LNCaP clone FGC (cell line): ENCODE measurements at regions not wholly inside any gene's neighbourhood (a gene's known extent, or its start where the extent isn't known, plus 50 kb on each side); places are given as distances from the start of the nearest gene placed in this dataset.

Experiments
- DNase-seq: peaks from one replicate; pipeline ENCODE4 v3.0.0-alpha.2; 2011; ENCODE audit warnings: low read depth
- H3K4me3 ChIP-seq: 2 replicates; pipeline ENCODE4 v1.5.1; 2011; ENCODE audit warnings: mild to moderate bottlenecking, low read depth, low read length, control low read depth
- TF ChIP-seq, protein P1 (sequence below): IDR thresholded peaks from 2 replicates; pipeline ENCODE4 v1.5.1; 2012; ENCODE audit warnings: mild to moderate bottlenecking; ENCODE audit not compliant: control insufficient read depth, insufficient read depth; ENCODE audit errors: extremely low read depth

DNA sequence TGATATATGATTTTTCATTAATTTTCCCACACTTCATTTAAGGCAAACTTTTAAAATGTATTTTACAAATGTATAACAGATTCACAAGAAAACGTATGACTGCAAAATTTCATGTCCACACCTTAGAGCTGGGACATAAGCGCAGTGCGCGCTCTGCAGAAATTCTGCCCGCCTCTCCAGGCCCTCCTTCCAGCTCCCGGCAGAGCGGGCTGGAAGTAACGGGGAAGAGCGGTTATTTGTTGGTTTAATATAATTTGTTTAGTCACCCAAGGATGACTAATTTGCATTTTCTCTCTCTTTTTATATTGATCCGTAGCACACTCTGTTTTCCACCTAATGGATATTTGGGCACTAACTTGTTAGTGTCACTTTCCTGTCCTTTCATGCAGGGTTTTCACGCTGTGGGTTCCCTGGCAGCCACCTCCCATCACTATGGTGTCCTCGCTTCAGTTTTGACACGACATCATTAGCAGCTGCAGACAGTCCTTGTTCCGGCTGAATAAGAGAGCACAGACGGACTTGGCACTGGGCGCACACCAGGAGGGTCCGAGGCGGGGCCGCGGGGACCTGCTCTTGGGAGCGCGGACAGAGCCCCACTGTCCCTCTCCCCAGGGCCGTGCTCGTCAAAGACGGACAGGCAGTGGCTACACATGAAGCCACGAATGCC, 129.2 kb upstream of the SEC61G start:
- DNase-seq: no peak
- no peak overlapping the region for H3K4me3 ChIP-seq
- TF ChIP-seq, protein P1, sequence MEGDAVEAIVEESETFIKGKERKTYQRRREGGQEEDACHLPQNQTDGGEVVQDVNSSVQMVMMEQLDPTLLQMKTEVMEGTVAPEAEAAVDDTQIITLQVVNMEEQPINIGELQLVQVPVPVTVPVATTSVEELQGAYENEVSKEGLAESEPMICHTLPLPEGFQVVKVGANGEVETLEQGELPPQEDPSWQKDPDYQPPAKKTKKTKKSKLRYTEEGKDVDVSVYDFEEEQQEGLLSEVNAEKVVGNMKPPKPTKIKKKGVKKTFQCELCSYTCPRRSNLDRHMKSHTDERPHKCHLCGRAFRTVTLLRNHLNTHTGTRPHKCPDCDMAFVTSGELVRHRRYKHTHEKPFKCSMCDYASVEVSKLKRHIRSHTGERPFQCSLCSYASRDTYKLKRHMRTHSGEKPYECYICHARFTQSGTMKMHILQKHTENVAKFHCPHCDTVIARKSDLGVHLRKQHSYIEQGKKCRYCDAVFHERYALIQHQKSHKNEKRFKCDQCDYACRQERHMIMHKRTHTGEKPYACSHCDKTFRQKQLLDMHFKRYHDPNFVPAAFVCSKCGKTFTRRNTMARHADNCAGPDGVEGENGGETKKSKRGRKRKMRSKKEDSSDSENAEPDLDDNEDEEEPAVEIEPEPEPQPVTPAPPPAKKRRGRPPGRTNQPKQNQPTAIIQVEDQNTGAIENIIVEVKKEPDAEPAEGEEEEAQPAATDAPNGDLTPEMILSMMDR: no peak

DNA sequence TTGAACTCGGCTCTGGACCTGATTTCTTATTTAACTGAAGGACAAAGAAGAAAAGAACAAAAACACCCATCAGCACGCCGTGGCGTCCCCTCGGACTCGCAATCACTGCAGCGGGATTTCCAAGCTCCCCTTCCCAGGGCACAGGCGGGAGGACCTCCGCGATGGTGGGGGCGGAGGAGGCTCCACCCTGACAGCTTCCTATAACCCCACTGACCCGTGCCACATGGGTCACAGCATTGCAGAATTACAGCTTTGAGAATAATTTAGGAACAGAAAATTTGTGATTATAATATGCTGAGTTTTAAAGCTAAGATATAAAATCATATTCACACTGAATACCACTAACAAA, 129.7 kb upstream of the SEC61G start:
- H3K4me3 ChIP-seq: no peak overlapping the region
- no peak for DNase-seq
- TF ChIP-seq, protein P1: no peak

DNA sequence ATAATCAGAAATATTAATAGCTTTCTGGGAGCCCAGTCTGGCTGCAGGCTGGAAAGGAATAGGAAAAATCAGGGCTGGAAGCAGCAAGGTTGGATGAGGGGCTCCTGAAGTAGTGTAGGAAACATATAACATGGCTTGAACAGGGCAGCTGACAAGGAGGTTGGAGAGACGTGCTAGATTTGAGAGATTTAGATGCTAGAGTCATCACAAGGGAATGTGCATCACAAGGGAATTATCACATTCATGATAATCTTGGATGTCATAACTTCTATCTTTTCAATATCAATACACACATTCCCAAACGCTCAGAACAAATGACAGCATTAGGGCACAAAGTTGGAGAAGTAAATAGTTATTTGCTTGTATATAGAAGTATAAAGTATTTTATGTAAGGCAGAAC, 120.9 kb upstream of the EGFR start:
- TF ChIP-seq, protein P1: no peak
- DNase-seq: no peak

DNA sequence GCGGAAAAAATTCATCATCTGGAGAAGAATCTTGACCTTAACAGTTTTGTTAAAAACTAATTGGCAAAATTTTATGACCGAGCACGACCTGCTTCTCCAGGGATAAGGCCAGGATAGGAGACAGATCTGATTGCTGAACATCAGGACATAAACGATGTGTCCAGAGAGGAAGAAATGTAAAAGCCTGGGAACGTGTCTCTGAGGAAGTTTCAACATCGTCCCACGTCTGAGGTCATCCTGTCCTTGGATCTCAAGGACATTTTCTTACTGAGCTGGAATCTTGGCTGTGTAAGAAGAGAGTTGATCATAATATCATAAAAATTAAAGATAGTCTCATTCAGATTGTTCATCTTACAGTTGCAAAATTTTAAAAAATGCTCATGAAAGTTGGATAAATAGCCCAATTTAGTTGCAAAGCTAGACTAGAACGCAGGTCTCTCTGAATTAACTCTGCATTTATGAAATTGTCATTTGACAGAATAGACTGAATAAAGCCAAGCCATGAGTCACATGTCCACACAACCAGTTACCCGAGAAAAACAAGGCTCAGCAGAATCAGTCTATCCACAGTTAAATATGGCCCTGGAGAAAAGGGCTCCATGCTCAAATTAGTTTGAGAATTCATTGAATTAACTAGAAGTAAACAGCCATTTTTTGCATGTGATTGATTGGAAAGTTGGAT, 120.0 kb upstream of the EGFR start:
- TF ChIP-seq, protein P1: no peak
- no peak for DNase-seq
- no peak overlapping the region for H3K4me3 ChIP-seq

More for the DNA sequence above, 120.9 kb upstream of the EGFR start:
- H3K4me3 ChIP-seq: no peak overlapping the region

DNA sequence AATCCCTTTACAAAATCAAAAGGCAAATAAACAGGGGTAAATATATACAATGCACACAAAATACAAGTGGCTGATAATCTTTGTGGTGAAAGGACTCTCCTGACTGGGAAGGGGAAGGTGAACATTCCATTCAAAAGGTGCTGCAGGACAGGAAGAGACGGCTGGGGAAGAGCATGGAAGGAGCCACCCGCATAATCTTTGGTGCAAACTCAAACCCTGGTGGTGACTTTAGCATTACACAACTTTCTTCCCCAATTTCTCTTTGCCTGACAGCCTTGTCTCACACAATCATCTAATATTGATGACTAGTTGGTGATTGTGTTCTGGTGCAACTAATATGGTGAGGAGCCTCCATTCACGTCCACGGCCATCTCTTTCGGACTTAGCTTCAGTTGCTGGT, 117.0 kb upstream of the EGFR start:
- H3K4me3 ChIP-seq: no peak overlapping the region
- TF ChIP-seq, protein P1: no peak
- no peak for DNase-seq

DNA sequence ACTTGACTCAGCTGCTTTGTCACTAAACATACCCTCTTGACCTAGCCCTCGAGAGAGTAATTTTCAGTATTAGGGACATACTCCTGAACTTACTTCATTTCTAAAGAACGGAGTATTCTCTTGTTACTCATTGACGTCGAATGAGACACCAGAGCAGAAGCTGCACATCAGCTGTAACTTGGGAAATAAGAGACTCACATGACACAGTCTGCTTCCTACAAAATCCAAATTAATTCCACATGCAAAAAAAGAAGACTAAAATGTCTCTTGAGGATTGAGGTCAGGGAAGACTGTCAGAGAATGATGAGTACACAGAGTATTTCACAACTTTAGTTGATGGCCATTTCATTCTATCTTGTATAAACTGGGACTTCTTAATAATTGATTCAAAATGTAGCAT, 114.7 kb upstream of the EGFR start:
- TF ChIP-seq, protein P1: no peak
- H3K4me3 ChIP-seq: no peak overlapping the region
- DNase-seq: no peak

DNA sequence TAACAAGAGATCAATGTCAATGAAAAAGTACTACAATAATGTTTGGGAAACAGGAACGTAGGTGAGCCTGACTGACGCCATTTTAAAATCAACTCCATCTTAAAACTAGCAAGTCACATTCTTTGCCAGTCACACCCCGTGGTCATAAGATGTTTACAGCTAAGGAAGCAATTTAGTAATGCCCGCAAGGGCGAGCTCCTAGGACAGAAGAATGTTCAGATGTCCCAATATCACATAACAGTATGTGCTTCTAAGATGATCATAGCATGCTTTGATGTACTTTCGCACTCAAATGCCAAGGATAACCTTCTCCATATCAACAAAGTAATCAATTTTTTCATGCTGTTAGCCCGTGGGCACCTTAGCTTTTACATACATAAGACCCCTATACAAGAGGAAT, 113.8 kb upstream of the EGFR start:
- no peak for DNase-seq
- H3K4me3 ChIP-seq: no peak overlapping the region
- TF ChIP-seq, protein P1: no peak
